SK-N-SH treated with all-trans-retinoic acid at 6 μM for 48 hours (cell line): ENCODE measurements at regions not wholly inside any gene's neighbourhood (a gene's known extent, or its start where the extent isn't known, plus 50 kb on each side); places are given as distances from the start of the nearest gene placed in this dataset.

Experiments
- ATAC-seq: fragments of 200-7000 bp; cut with Tn5 transposase; 3 replicates; pipeline ENCODE4 v1.9.1; 2020; ENCODE audit warnings: mild to moderate bottlenecking, moderate library complexity
- ARNTL ChIP-seq: fragments of 450-650 bp; formaldehyde crosslinking; IDR thresholded peaks from 2 replicates; pipeline ENCODE4 v1.5.0; 2020; ENCODE audit warnings: low read depth, mild to moderate bottlenecking, moderate library complexity, borderline replicate concordance
- BACH2 ChIP-seq: fragments of 250-450 bp; sonication (Bioruptor Pico); IDR thresholded peaks from 2 replicates; pipeline ENCODE4 v1.9.0; 2021; ENCODE audit warnings: mild to moderate bottlenecking, borderline replicate concordance
- ISL1 ChIP-seq: fragments of 250-450 bp; sonication (Bioruptor Pico); IDR thresholded peaks from 2 replicates; pipeline ENCODE4 v2.1.2; 2022; ENCODE audit warnings: mild to moderate bottlenecking, moderate library complexity
- OSR1 ChIP-seq: fragments of 250-450 bp; sonication (Bioruptor Pico); IDR thresholded peaks from 2 replicates; pipeline ENCODE4 v1.8.0; 2022; ENCODE audit warnings: moderate library complexity, mild to moderate bottlenecking, inconsistent platforms
- PPARA ChIP-seq: fragments of 250-450 bp; sonication (Bioruptor Pico); IDR thresholded peaks from 2 replicates; pipeline ENCODE4 v1.5.0; 2020; ENCODE audit warnings: mild to moderate bottlenecking, borderline replicate concordance
- RARB ChIP-seq: fragments of 250-450 bp; sonication (Bioruptor Pico); IDR thresholded peaks from 2 replicates; pipeline ENCODE4 v1.8.0; 2021; ENCODE audit warnings: mild to moderate bottlenecking, moderate library complexity
- SNAI2 ChIP-seq: fragments of 250-450 bp; sonication (Bioruptor Pico); IDR thresholded peaks from 2 replicates; pipeline ENCODE4 v1.5.0; 2020; ENCODE audit warnings: mild to moderate bottlenecking, moderate library complexity
- TCF4 ChIP-seq: fragments of 250-450 bp; sonication (Bioruptor Pico); IDR thresholded peaks from 2 replicates; pipeline ENCODE4 v1.8.0; 2021; ENCODE audit warnings: mild to moderate bottlenecking, moderate library complexity, borderline replicate concordance
- ZC3H10 ChIP-seq: fragments of 250-450 bp; sonication (Bioruptor Pico); IDR thresholded peaks from 2 replicates; pipeline ENCODE4 v1.5.1; 2021; ENCODE audit warnings: mild to moderate bottlenecking, moderate library complexity
- ZFP3 ChIP-seq: fragments of 250-450 bp; sonication (Bioruptor Pico); IDR thresholded peaks from 2 replicates; pipeline ENCODE4 v1.5.0; 2020; ENCODE audit warnings: mild to moderate bottlenecking, moderate library complexity
- ZFP30 ChIP-seq: fragments of 450-650 bp; formaldehyde crosslinking; IDR thresholded peaks from 2 replicates; pipeline ENCODE4 v1.5.0; 2022; ENCODE audit warnings: mild to moderate bottlenecking, moderate library complexity
- ZNF565 ChIP-seq: fragments of 450-650 bp; formaldehyde crosslinking; conservative IDR thresholded peaks from 2 replicates; pipeline ENCODE4 v1.5.0; 2020; ENCODE audit warnings: low read depth, mild to moderate bottlenecking, moderate library complexity
- ZNF70 ChIP-seq: fragments of 450-650 bp; formaldehyde crosslinking; IDR thresholded peaks from 2 replicates; pipeline ENCODE4 v1.5.0; 2020; ENCODE audit warnings: mild to moderate bottlenecking, moderate library complexity
- ZNF8 ChIP-seq: fragments of 450-650 bp; formaldehyde crosslinking; IDR thresholded peaks from 2 replicates; pipeline ENCODE4 v1.5.0; 2020; ENCODE audit warnings: mild to moderate bottlenecking, moderate library complexity
- TF ChIP-seq, protein P1 (sequence below): fragments of 250-450 bp; sonication (Bioruptor Pico); IDR thresholded peaks from 2 replicates; pipeline ENCODE4 v1.5.0; 2020; ENCODE audit warnings: mild to moderate bottlenecking, moderate library complexity
- TF ChIP-seq, protein P2 (sequence below): fragments of 250-450 bp; sonication (Bioruptor Pico); IDR thresholded peaks from 2 replicates; pipeline ENCODE4 v1.5.1; 2021; ENCODE audit warnings: mild to moderate bottlenecking, moderate library complexity
- TF ChIP-seq, protein P3 (sequence below): fragments of 250-450 bp; sonication (Bioruptor Pico); IDR thresholded peaks from 2 replicates; pipeline ENCODE4 v1.8.0; 2020; ENCODE audit warnings: mild to moderate bottlenecking, moderate library complexity, borderline replicate concordance
- TF ChIP-seq, protein P4 (sequence below): fragments of 250-450 bp; sonication (Bioruptor Pico); IDR thresholded peaks from 2 replicates; pipeline ENCODE4 v1.8.0; 2021; ENCODE audit warnings: low read depth, mild to moderate bottlenecking, moderate library complexity, borderline replicate concordance

DNA sequence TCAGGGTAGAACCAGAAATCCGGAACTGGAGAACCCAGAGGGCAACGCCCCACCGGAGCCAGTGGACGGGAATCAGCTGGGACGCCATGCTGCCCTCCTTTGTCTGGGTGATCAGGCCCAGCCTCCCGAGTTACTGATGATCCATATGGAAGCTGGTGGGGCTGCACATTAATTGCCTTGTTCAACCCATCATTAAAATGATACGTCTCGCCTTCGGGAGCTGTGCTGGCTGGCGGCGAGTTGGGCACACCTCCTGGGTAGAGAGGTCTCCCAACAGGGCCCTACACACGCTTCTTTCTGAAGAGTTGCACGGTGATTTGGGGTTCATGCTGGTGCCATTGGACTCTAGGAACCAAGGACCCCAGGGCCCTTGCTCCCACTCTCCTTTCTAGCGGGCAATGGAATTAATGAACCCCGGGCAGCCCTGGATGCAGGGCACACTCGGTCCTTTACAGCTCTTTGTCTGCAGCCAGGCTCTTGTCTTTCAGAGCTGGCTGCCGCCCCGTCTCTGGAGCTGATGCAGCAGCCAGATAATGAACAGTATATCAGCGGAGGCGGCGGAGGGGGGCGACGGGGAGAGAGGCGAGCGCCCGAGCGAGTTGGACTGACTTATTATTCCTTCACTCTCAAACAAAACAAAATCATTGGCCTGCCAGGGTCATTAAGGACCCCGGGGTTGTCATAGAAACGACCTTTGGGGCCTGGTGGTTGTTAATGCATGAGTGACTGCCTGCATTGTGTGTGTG is 412.2 kb upstream of the ZMIZ1 start:
- peak; percentile 79 for ATAC-seq
- TF ChIP-seq ISL1 (CRISPR knock-in tag) (peak; percentile 30; the same call in 1 of the 2 replicates), SNAI2 (no peak), TCF4 (peak; percentile 31; the same call in 1 of the 2 replicates), ZC3H10 (CRISPR knock-in tag) (no peak)
- TF ChIP-seq, protein P1, sequence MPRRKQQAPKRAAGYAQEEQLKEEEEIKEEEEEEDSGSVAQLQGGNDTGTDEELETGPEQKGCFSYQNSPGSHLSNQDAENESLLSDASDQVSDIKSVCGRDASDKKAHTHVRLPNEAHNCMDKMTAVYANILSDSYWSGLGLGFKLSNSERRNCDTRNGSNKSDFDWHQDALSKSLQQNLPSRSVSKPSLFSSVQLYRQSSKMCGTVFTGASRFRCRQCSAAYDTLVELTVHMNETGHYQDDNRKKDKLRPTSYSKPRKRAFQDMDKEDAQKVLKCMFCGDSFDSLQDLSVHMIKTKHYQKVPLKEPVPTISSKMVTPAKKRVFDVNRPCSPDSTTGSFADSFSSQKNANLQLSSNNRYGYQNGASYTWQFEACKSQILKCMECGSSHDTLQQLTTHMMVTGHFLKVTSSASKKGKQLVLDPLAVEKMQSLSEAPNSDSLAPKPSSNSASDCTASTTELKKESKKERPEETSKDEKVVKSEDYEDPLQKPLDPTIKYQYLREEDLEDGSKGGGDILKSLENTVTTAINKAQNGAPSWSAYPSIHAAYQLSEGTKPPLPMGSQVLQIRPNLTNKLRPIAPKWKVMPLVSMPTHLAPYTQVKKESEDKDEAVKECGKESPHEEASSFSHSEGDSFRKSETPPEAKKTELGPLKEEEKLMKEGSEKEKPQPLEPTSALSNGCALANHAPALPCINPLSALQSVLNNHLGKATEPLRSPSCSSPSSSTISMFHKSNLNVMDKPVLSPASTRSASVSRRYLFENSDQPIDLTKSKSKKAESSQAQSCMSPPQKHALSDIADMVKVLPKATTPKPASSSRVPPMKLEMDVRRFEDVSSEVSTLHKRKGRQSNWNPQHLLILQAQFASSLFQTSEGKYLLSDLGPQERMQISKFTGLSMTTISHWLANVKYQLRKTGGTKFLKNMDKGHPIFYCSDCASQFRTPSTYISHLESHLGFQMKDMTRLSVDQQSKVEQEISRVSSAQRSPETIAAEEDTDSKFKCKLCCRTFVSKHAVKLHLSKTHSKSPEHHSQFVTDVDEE (CRISPR knock-in tag), result peak; percentile 68
- TF ChIP-seq, protein P2, sequence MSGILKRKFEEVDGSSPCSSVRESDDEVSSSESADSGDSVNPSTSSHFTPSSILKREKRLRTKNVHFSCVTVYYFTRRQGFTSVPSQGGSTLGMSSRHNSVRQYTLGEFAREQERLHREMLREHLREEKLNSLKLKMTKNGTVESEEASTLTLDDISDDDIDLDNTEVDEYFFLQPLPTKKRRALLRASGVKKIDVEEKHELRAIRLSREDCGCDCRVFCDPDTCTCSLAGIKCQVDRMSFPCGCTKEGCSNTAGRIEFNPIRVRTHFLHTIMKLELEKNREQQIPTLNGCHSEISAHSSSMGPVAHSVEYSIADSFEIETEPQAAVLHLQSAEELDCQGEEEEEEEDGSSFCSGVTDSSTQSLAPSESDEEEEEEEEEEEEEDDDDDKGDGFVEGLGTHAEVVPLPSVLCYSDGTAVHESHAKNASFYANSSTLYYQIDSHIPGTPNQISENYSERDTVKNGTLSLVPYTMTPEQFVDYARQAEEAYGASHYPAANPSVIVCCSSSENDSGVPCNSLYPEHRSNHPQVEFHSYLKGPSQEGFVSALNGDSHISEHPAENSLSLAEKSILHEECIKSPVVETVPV, result 0 out of 2 replicates have a peak, but pooled peaks have one; percentile 51

DNA sequence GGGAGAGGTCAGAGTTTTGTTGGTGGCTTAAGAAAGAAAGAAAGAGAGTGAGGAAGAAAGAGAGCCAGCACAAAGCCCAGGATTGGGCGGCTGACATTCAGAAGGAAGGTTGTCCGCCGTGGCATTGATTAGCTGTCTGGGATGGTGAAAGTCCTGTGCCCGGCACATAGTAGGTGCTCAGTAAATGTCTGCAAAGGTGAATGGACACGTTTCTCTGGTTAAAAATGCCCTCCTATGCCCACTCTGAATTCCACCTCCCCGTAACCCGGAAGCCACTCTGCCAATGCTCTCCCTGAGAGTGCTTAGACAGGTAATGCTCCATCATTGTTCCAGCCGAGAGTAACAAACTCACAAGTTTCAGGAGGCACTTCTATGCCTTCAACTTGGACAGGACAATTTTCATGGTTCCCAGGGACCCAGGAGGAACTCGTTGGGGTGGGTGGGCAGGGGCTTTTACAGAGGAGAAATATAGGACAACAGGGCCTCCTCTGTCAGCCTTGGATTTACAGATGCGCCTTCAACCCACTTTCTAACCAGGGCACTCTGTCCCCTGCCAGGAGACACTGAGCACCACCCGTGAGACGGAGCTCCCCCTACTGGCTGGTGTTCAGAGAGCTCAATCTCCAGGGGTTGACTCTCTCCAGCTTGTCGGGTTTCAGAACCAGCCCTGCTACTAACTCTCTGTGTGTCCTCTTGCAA is 411.5 kb upstream of the ZMIZ1 start:
- TF ChIP-seq ARNTL (no peak), PPARA (CRISPR knock-in tag) (no peak), BACH2 (no peak), ZFP3 (CRISPR knock-in tag) (no peak)
- TF ChIP-seq, protein P3, sequence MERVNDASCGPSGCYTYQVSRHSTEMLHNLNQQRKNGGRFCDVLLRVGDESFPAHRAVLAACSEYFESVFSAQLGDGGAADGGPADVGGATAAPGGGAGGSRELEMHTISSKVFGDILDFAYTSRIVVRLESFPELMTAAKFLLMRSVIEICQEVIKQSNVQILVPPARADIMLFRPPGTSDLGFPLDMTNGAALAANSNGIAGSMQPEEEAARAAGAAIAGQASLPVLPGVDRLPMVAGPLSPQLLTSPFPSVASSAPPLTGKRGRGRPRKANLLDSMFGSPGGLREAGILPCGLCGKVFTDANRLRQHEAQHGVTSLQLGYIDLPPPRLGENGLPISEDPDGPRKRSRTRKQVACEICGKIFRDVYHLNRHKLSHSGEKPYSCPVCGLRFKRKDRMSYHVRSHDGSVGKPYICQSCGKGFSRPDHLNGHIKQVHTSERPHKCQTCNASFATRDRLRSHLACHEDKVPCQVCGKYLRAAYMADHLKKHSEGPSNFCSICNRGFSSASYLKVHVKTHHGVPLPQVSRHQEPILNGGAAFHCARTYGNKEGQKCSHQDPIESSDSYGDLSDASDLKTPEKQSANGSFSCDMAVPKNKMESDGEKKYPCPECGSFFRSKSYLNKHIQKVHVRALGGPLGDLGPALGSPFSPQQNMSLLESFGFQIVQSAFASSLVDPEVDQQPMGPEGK (CRISPR knock-in tag), result no peak
- TF ChIP-seq, protein P1 (CRISPR knock-in tag), result no peak
- TF ChIP-seq, all 23 proteins: peak for 0
- ATAC-seq, result peak; percentile 95

DNA sequence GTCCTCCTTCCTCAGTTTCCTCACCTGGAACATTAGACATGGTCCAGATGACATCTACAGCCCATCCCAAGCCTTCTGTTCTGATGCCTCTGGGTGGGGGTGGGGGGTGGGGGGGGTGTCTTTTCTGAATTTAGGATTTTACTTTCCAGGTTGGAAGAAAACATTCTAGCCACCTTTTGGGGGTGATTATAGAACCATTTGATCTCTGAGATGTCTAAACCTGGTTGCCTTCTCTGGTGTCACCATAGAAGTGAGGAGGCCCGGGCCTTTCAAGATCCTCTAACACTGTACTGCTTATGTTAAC is 411.0 kb upstream of the ZMIZ1 start:
- TF ChIP-seq TCF4 (no peak), ZC3H10 (CRISPR knock-in tag) (no peak), ZNF70 (CRISPR knock-in tag) (no peak), OSR1 (CRISPR knock-in tag) (no peak), ZNF8 (CRISPR knock-in tag) (no peak), ARNTL (no peak), ISL1 (CRISPR knock-in tag) (no peak), RARB (CRISPR knock-in tag) (no peak), ZNF565 (no peak), BACH2 (no peak), ZFP30 (CRISPR knock-in tag) (no peak), ZFP3 (CRISPR knock-in tag) (no peak)
- TF ChIP-seq, protein P4, sequence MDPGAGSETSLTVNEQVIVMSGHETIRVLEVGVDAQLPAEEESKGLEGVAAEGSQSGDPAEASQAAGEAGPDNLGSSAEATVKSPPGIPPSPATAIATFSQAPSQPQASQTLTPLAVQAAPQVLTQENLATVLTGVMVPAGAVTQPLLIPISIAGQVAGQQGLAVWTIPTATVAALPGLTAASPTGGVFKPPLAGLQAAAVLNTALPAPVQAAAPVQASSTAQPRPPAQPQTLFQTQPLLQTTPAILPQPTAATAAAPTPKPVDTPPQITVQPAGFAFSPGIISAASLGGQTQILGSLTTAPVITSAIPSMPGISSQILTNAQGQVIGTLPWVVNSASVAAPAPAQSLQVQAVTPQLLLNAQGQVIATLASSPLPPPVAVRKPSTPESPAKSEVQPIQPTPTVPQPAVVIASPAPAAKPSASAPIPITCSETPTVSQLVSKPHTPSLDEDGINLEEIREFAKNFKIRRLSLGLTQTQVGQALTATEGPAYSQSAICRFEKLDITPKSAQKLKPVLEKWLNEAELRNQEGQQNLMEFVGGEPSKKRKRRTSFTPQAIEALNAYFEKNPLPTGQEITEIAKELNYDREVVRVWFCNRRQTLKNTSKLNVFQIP, result no peak
- ATAC-seq, result no peak
